ENCODE measurements at regions not wholly inside any gene's neighbourhood (a gene's known extent, or its start where the extent isn't known, plus 50 kb on each side); places are given as distances from the start of the nearest gene placed in this dataset.

GRCh38 chr5:61596265-61596664 lies 264.2 kb downstream of the ZSWIM6 start:
- no peak for DNase-seq (ENCODE audit: low read depth in 2 of 2)

DNA sequence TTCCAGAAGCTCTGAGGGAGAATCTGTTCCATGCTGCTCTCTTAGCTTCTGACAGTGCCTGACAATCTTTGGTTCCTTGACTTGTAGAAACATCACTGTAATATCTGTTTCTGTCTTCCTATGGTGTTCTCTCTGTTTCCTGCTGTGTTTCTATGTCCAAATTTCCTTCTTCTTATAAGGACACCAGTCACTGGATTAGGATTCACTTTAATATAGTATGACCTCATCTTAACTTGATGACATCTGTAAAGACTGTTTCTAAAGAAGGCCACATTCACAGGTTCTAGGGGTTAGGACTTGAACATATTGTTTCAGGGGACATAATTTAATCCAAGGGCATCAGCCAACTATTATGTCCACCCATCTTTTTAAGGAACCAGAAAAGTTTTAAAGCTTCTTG lies 265.6 kb downstream of the ZSWIM6 start:
- DNase-seq (ENCODE audit: low read depth in 2 of 2): no peak

- DNase-seq (ENCODE audit: low read depth in 2 of 2): no peak
Observed at GRCh38 chr5:61598126-61598525, 266.1 kb downstream of the ZSWIM6 start.

GRCh38 chr5:61599370-61600122 lies 267.5 kb downstream of the ZSWIM6 start:
- DNase-seq (ENCODE audit: low read depth in 2 of 2): no peak

- DNase-seq (ENCODE audit: low read depth in 2 of 2): no peak
Observed at GRCh38 chr5:61600123-61600444, 268.0 kb downstream of the ZSWIM6 start.

GRCh38 chr5:61600945-61601511 lies 269.0 kb downstream of the ZSWIM6 start:
- DNase-seq (ENCODE audit: low read depth in 2 of 2): no peak

- DNase-seq (ENCODE audit: low read depth in 2 of 2): no peak
Observed at GRCh38 chr5:61603211-61603908, 271.3 kb downstream of the ZSWIM6 start.

DNA sequence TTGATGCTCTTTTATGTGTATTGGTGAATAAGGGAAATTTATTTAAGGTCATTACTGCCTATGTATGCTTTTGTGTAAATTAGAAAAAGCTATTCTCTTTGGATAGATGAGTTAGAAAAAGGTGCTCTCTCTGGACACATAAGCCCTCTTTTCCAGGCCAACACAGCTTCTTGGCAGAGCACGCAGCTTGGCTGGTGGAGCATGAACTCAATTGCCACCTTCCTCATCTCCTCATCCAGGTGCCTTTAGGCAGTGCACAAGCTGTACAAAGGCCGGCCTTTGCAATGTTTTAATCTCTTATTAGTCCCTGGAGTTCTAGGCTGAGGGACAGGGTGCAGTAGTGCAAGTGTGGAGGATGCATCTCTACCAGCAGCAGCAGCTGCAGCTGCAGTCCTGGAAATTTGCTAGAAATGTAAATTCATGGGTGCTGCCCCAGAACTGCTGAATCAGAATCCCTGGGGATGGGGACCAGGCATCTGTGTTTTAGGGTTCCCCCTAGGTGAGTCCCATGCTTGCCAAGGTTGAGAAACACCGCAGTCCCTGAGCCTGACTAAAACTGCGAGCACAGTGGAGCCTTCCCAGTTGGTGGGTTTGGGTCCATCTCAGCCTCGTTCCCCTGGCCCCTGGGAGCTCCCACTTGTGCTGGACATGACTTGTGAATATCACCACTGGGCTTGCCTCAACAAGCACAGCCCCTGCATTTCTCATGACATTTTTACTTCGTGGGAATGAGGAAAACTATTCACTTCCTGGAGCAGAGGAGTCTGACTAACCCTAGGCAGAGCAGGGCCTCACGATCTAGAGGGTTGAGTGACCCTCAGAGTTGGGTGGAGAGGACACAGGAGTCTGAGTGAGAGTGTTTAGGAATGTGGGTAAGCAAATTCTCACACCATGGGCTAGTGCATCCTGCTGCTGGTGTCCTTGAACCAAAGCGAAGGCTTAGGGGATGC lies 272.3 kb downstream of the ZSWIM6 start:
- DNase-seq (ENCODE audit: low read depth in 2 of 2): no peak

DNA sequence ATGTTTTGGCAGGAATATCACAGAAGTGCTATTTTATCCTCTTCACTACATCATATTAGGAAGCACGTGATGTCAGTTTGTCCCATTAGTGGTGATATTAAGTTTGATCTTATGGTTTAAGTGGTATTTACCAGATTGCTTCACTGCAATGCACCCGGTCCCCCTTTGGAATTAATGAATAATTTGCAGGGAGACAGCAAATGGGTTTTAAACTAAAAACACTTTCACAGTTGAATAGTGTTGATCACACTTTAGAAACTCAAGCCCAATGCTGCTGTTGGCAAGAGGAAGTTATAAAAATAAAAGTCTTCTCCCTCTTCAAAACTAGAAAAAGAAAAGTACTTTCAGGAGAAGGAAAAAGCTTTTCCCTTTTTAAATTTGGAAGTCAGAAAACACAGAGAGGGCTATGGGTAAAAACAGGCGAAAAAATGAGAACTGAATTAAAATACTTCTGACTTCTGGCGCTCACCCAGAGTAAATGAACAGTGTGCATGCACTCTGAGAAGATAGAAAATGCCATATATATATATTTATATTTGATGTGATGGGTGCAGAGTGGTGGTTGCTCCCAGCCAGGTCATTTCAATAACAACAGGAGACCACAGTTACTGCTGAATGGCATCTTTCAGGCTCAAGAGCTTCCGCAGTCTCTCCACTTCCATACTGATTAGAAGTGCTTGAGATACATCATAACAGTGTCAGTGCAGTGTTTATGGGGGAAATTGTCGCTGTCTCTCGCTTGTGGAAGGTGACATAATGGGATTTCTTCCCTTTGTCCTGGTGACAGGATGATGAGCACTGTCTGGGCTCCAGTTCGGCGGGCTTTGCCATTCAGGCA lies 278.0 kb downstream of the ZSWIM6 start:
- no peak for DNase-seq (ENCODE audit: low read depth in 2 of 2)

DNA sequence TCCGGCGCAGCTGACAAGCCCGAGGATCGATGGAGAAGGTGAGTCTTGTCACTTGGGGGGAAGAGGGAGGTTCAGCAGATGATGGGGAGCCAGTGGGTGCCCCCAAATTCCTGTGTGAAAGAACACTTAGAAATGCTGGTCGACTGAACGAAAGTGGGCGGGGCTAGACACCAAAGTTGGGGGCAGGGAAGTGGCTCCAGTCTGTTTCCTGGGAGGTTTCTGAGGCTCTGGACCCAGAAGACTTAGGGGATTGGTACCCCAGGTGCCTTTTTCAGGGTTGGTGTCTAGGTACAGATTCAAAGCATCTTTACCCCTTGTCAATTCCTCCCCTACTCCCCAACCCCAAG lies 278.6 kb downstream of the ZSWIM6 start:
- no peak for DNase-seq (ENCODE audit: low read depth in 2 of 2)

- DNase-seq (ENCODE audit: low read depth in 2 of 2): no peak
Observed at GRCh38 chr5:61612431-61612830, 280.4 kb downstream of the ZSWIM6 start.

GRCh38 chr5:61613679-61614078 lies 281.6 kb downstream of the ZSWIM6 start:
- no peak for DNase-seq (ENCODE audit: low read depth in 2 of 2)

GRCh38 chr5:61614606-61615005 lies 282.5 kb downstream of the ZSWIM6 start:
- DNase-seq (ENCODE audit: low read depth in 2 of 2): no peak

DNA sequence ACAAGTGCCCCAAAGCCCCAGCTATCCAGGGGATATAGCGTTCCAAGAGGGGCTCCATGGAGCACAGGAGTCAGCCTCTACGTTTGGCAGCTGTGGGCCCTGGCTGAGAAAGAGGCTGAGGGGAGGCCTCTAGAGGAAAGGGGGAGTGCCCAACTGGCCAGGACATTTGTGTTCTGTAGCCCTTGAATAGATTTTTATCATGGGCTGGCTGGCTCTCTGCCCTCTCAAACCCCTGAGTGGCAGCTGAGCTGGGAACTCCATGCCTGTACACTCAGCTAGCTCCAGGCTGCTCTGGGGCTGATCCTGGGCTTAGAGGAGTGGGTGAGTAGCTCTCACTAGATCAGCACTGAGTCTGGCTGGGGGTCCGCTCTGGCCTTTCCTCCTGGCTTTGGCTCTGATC lies 285.0 kb downstream of the ZSWIM6 start:
- no peak for DNase-seq (ENCODE audit: low read depth in 2 of 2)

- DNase-seq (ENCODE audit: low read depth in 2 of 2): no peak
Observed at GRCh38 chr5:61617995-61618525, 286.0 kb downstream of the ZSWIM6 start.

DNA sequence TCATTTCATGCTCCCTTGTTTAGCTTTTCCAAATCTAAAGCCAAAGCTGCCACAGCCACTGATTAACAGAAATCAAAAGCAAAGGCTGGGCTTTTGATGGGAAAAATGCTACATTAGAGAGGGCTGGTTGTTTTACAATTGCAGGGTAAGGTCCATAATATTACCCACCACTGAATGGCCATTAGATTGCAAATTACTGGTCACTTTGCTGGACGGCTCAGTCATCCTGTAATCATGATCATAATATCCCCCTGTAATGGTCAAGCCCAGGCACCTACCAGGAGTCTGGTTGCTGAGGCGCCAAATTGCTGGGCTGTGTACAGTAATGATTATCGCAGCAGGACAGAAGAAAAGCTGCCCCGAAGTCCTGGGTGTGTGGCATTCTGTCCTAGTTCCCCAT lies 286.5 kb downstream of the ZSWIM6 start:
- DNase-seq (ENCODE audit: low read depth in 2 of 2): no peak

DNA sequence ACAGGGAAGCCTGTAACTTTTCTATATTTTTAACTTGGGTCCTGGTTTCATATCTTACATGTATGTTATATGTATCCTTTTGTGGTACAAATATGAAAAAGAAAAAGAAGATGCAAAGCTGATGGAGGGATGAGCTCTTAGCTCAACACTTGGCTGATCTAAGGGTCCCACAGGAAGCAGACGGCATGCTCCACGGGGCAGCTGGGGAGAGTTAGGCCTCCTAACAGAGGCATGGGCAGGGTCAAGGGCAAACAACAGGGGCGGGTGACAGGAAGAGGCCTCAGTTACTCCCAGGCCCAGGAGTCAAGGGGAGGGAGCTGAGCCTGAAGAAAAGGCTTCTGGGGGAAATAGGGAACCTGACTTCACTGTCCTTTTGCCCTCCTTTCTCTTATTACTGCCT lies 287.2 kb downstream of the ZSWIM6 start:
- no peak for DNase-seq (ENCODE audit: low read depth in 2 of 2)

DNA sequence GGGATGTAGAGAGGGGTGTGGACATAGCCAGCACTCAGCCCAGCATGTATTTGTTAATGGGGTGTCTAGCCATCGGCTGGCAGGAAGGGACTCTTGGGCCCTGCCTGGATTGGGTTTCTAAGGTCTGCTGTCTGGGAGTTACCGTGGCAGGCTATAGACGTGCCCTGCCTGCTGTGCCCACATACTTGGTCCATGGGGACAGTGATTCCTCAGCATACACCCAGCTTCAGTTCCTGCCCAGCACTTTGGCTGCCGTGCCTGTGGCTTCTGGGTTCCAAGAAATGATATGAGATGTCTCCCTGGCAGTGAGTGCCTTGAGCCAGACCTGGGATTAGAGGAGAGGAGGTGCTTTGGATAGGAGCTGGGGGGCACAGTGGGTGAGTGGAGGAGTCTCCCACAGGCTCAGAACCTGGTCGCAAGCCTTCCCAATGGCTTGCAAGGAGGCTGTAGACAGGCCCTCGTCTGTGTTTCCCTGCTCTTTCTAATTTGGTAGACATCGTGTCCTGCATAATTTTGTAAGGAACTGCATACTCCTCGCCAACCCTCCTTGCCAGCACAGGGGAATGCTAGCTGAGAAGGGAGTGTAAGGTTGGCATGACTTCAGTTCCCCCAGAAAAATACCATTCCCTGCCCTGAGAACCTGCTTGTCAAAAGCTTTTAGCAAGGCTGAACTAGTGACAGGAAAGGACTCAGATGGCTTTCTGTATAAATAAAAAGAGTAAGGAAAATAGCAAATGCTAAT lies 287.9 kb downstream of the ZSWIM6 start:
- no peak for DNase-seq (ENCODE audit: low read depth in 2 of 2)

- DNase-seq (ENCODE audit: low read depth in 2 of 2): no peak
Observed at GRCh38 chr5:61620699-61621182, 288.7 kb downstream of the ZSWIM6 start.

- no peak for DNase-seq (ENCODE audit: low read depth in 2 of 2)
Observed at GRCh38 chr5:61621202-61621650, 289.2 kb downstream of the ZSWIM6 start.

Measured in stimulated activated CD4-positive, alpha-beta T cell treated with anti-CD3 and anti-CD28 coated beads, Interleukin-15, amount 100 ng/mL, for 48 hours (primary cell).